PC-3 (cell line): ENCODE measurements at regions not wholly inside any gene's neighbourhood (a gene's known extent, or its start where the extent isn't known, plus 50 kb on each side); places are given as distances from the start of the nearest gene placed in this dataset.
A peak's percentile ranks its signal among the peaks of the same experiment; 100 is the strongest.

ENCODE experiments used
- ATAC-seq: fragments of 200-7000 bp; cut with Tn5 transposase; 2 replicates; pipeline ENCODE4 v1.9.1; 2020; ENCODE audit warnings: mild to moderate bottlenecking, moderate library complexity
- BruUV-seq: library from RNA; stranded (reverse); fragments of 400-500 nt; replicated peaks from 2 replicates; lab custom pipeline; 2021; lab: Mats Ljungman, UMichigan
- CTCF ChIA-PET: fragments of 300-600 bp; sonication (Branson Sonifier 250); formaldehyde crosslinking; loops from one replicate; lab custom pipeline; 2022; ENCODE audit warnings: antibody characterized with exemption; lab: Charles Lee
- POLR2A ChIA-PET: fragments of 300-600 bp; sonication (Branson Sonifier 250); formaldehyde crosslinking; loops from one replicate; lab custom pipeline; 2022; ENCODE audit warnings: antibody characterized with exemption; ENCODE audit not compliant: unreplicated experiment; lab: Charles Lee
- DNase-seq: peaks from one replicate; pipeline ENCODE4 v3.0.0-alpha.2; 2015
- H2AFZ ChIP-seq: fragments of 300-600 bp; sonication (generic); 2 replicates; pipeline ENCODE4 v1.6.0; 2016; ENCODE audit warnings: antibody characterized with exemption, low read length
- H3F3A ChIP-seq: fragments of 300-600 bp; sonication (generic); one replicate; pipeline ENCODE4 v1.6.0; 2017; ENCODE audit warnings: antibody characterized with exemption, low read length, control low read depth, mild to moderate bottlenecking; ENCODE audit not compliant: unreplicated experiment
- H3K27ac ChIP-seq: fragments of 300-600 bp; sonication (generic); 2 replicates; pipeline ENCODE4 v1.5.1; 2016; ENCODE audit warnings: mild to moderate bottlenecking, low read length
- H3K27me3 ChIP-seq: fragments of 300-600 bp; sonication (generic); 2 replicates; pipeline ENCODE4 v1.6.1; 2016; ENCODE audit warnings: low read length, mixed read lengths
- H3K36me3 ChIP-seq: fragments of 300-600 bp; sonication (generic); 2 replicates; pipeline ENCODE4 v1.6.1; 2016; ENCODE audit warnings: low read depth, mixed run types, low read length, mixed read lengths
- H3K4me1 ChIP-seq: fragments of 300-600 bp; sonication (generic); 2 replicates; pipeline ENCODE4 v1.5.1; 2016; ENCODE audit warnings: low read length; ENCODE audit not compliant: insufficient read depth
- H3K4me2 ChIP-seq: fragments of 300-600 bp; sonication (generic); 2 replicates; pipeline ENCODE4 v1.6.0; 2016; ENCODE audit warnings: low read length
- H3K4me3 ChIP-seq: fragments of 300-600 bp; sonication (generic); 2 replicates; pipeline ENCODE4 v1.5.1; 2016; ENCODE audit warnings: mild to moderate bottlenecking, low read length, mixed read lengths
- H3K79me2 ChIP-seq: fragments of 300-600 bp; sonication (generic); 2 replicates; pipeline ENCODE4 v1.6.1; 2017; ENCODE audit warnings: low read length, mixed read lengths
- H3K9ac ChIP-seq: fragments of 300-600 bp; sonication (generic); 2 replicates; pipeline ENCODE4 v1.6.0; 2016; ENCODE audit warnings: mild to moderate bottlenecking, low read length
- H3K9me2 ChIP-seq: fragments of 300-600 bp; sonication (generic); replicated peaks from 2 replicates; pipeline ENCODE4 v1.6.1; 2016; ENCODE audit warnings: mixed run types, low read length, mixed read lengths
- H3K9me3 ChIP-seq: fragments of 300-600 bp; sonication (generic); 2 replicates; pipeline ENCODE4 v1.6.1; 2016; ENCODE audit warnings: low read length, mixed read lengths
- H4K20me1 ChIP-seq: fragments of 300-600 bp; sonication (generic); 2 replicates; pipeline ENCODE4 v1.6.1; 2016; ENCODE audit warnings: low read length, mixed read lengths
- EZH2 ChIP-seq: fragments of 300-600 bp; sonication (generic); IDR thresholded peaks from one replicate; pipeline ENCODE4 v1.6.1; 2017; ENCODE audit warnings: antibody characterized with exemption, mild to moderate bottlenecking, low read length; ENCODE audit not compliant: unreplicated experiment
- EZH2phosphoT487 ChIP-seq: fragments of 300-600 bp; sonication (generic); IDR thresholded peaks from 2 replicates; pipeline ENCODE4 v1.6.1; 2018; ENCODE audit warnings: mild to moderate bottlenecking, antibody characterized with exemption, low read length, borderline replicate concordance
- intact Hi-C: fragments of 100-400 bp; cut with micrococcal nuclease; formaldehyde crosslinking; loops from 2 replicates; pipeline ENCODE4 v1.9.0; 2023
- TF ChIP-seq, protein P1 (sequence below): fragments of 300-600 bp; sonication (generic); conservative IDR thresholded peaks from 2 replicates; pipeline ENCODE4 v1.5.1; 2017; ENCODE audit warnings: antibody characterized with exemption, low read depth, mild to moderate bottlenecking, low read length

DNA sequence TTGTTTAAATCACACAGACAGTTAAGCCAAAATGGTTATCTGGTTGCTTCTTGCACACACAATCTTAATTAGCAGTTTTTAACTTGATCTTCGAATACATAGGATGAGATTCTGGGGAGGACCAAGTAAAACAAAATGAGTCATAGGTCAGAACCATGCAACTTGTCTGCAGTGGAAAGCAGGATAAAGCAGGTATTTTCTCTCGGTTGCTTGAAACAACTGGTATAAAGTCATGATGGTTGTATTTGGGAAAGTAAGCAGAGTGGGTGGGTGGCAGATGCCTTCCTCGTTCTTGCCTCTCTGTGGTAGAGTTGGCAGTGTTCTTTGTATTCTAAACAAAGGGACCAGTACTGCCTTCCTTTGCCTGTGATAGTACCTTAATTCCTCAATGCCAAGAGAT lies 167.0 kb downstream of the COG6 start:
- ATAC-seq (no peak), DNase-seq (no peak)
- Histone ChIP-seq H3K9me2 (no peaks in the 10 kb centered on the region), H3K79me2 (no peaks in the 10 kb centered on the region), H3K4me2 (no peak overlapping the region), H4K20me1 (no peaks in the 10 kb centered on the region), H3K27ac (no peak overlapping the region), H3K36me3 (no peaks in the 10 kb centered on the region), H3F3A (no peaks in the 10 kb centered on the region), H3K4me1 (no peaks in the 10 kb centered on the region), H3K9ac (no peak overlapping the region), H3K4me3 (no peak overlapping the region), H3K9me3 (no peaks in the 10 kb centered on the region), H3K27me3 (no peaks in the 10 kb centered on the region), H2AFZ (no peak overlapping the region)
- no TSS peak for BruUV-seq
- CTCF ChIA-PET = no interaction called here
- intact Hi-C loops = no loop called here
- POLR2A ChIA-PET = no interaction called here
- TF ChIP-seq EZH2phosphoT487 = no peak
- TF ChIP-seq, protein P1, sequence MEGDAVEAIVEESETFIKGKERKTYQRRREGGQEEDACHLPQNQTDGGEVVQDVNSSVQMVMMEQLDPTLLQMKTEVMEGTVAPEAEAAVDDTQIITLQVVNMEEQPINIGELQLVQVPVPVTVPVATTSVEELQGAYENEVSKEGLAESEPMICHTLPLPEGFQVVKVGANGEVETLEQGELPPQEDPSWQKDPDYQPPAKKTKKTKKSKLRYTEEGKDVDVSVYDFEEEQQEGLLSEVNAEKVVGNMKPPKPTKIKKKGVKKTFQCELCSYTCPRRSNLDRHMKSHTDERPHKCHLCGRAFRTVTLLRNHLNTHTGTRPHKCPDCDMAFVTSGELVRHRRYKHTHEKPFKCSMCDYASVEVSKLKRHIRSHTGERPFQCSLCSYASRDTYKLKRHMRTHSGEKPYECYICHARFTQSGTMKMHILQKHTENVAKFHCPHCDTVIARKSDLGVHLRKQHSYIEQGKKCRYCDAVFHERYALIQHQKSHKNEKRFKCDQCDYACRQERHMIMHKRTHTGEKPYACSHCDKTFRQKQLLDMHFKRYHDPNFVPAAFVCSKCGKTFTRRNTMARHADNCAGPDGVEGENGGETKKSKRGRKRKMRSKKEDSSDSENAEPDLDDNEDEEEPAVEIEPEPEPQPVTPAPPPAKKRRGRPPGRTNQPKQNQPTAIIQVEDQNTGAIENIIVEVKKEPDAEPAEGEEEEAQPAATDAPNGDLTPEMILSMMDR = no peak
- TF ChIP-seq EZH2 = no peak

DNA sequence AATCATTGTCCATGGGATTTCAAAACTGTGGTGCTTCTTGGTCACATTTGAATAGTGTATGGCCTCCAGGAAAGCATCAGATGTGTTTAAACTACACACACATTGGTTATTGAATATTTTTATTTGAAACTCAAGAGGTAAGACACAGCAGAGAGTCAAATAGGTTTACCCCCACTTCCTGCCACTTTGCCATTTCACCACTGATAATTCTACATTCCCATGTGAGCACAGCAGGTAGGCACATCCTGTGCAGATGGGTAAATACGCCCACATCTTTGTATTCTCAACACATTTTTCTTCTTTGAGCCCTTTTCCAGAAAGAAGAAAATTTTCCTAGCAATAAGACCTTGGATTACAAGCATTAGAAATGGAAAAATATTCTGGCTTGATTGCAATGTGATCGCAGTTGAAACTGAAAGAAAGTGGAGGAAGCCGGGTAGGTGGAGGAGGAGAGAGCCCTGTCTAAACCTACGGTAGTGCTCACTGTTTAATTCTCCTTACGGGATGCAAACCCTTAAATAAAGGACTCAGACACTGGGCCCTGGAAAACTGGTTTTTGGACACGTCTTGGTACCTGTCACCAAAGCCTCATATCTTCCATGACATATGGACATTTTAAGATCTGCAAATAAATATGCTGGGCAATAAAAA lies 167.7 kb downstream of the COG6 start:
- H3K4me2 ChIP-seq = no peak overlapping the region
- no peak overlapping the region for H3K4me3 ChIP-seq
- H3K9me2 ChIP-seq = no peaks in the 10 kb centered on the region
- H3K27me3 ChIP-seq = no peaks in the 10 kb centered on the region
- no peaks in the 10 kb centered on the region for H3K36me3 ChIP-seq
- no peak for TF ChIP-seq EZH2
- TF ChIP-seq, protein P1 = no peak
- TF ChIP-seq EZH2phosphoT487 = no peak
- no TSS peak for BruUV-seq
- H3K9me3 ChIP-seq = no peaks in the 10 kb centered on the region
- H2AFZ ChIP-seq = no peak overlapping the region
- H3K9ac ChIP-seq = no peak overlapping the region
- intact Hi-C loops = no loop called here
- no peaks in the 10 kb centered on the region for H4K20me1 ChIP-seq
- H3K4me1 ChIP-seq = no peaks in the 10 kb centered on the region
- no peak for ATAC-seq
- no peaks in the 10 kb centered on the region for H3F3A ChIP-seq
- CTCF ChIA-PET = no interaction called here
- POLR2A ChIA-PET = no interaction called here
- H3K79me2 ChIP-seq = no peaks in the 10 kb centered on the region
- no peak for DNase-seq
- no peak overlapping the region for H3K27ac ChIP-seq

GRCh38 chr13:39825886-39826285 lies 170.4 kb downstream of the COG6 start:
- H3K4me3 ChIP-seq = no peak overlapping the region
- POLR2A ChIA-PET = no interaction called here
- no peaks in the 10 kb centered on the region for H3K36me3 ChIP-seq
- H3K79me2 ChIP-seq = no peaks in the 10 kb centered on the region
- no TSS peak for BruUV-seq
- H3K9me3 ChIP-seq = no peaks in the 10 kb centered on the region
- intact Hi-C loops = no loop called here
- DNase-seq (no peak), ATAC-seq (no peak)
- H4K20me1 ChIP-seq = no peaks in the 10 kb centered on the region
- H3K9me2 ChIP-seq = no peaks in the 10 kb centered on the region
- H3K9ac ChIP-seq = no peak overlapping the region
- CTCF ChIA-PET = no interaction called here
- no peaks in the 10 kb centered on the region for H3K4me1 ChIP-seq
- H3K27me3 ChIP-seq = no peaks in the 10 kb centered on the region
- peak overlapping the region; percentile 64 for H2AFZ ChIP-seq
- H3F3A ChIP-seq = no peaks in the 10 kb centered on the region
- H3K4me2 ChIP-seq = no peak overlapping the region
- no peak for TF ChIP-seq EZH2phosphoT487
- TF ChIP-seq, protein P1 = no peak
- H3K27ac ChIP-seq = no peak overlapping the region
